ENCODE measurements at regions not wholly inside any gene's neighbourhood (a gene's known extent, or its start where the extent isn't known, plus 50 kb on each side); places are given as distances from the start of the nearest gene placed in this dataset.

GRCh38 chr5:30918171-30918570, 275.3 kb upstream of the CDH6 start:
- TF ChIP-seq POLR2A (IDR thresholded peaks at IDR 0.05) (no peak), CTCF (IDR thresholded peaks at IDR 0.05) (no peak)
